OCI-LY7 (cell line): ENCODE measurements at regions not wholly inside any gene's neighbourhood (a gene's known extent, or its start where the extent isn't known, plus 50 kb on each side); places are given as distances from the start of the nearest gene placed in this dataset.

Experiments
- CTCF ChIP-seq: fragments of 200-600 bp; sonication (generic); conservative IDR thresholded peaks from 2 replicates; pipeline ENCODE4 v1.5.1; 2014; ENCODE audit warnings: mild to moderate bottlenecking, antibody characterized with exemption, low read length, moderate library complexity, mixed read lengths
- EZH2phosphoT487 ChIP-seq: fragments of 200-600 bp; sonication (generic); IDR thresholded peaks from 2 replicates; pipeline ENCODE4 v1.6.1; 2018; ENCODE audit warnings: low read depth, borderline replicate concordance, mild to moderate bottlenecking, mixed run types, antibody characterized with exemption, low read length, moderate library complexity, mixed read lengths

- TF ChIP-seq CTCF (no peak), EZH2phosphoT487 (no peak)
Observed at GRCh38 chr4:92066485-92066884, 237.3 kb upstream of the GRID2 start.
